Cardiac muscle cell (in vitro differentiated cells and primary cell): ENCODE measurements at regions not wholly inside any gene's neighbourhood (a gene's known extent, or its start where the extent isn't known, plus 50 kb on each side); places are given as distances from the start of the nearest gene placed in this dataset.

Experiments
- DNase-seq, 2 donors: peaks; one replicate each; pipeline versions ENCODE4 v3.0.0 to v3.0.0-alpha.2; 2010 to 2017; ENCODE audit warnings: low read depth in 1 of 2, low spot score in 1 of 2
- H3K27ac ChIP-seq: fragments of 200-600 bp; sonication (generic); 2 replicates; pipeline ENCODE4 v1.5.1; 2016
- H3K27me3 ChIP-seq: fragments of 200-600 bp; sonication (generic); 2 replicates; pipeline ENCODE4 v1.6.0; 2016; ENCODE audit warnings: control low read depth
- H3K36me3 ChIP-seq: fragments of 200-600 bp; sonication (generic); 2 replicates; pipeline ENCODE4 v1.5.1; 2016; ENCODE audit warnings: control low read depth
- H3K4me1 ChIP-seq: fragments of 200-600 bp; sonication (generic); 2 replicates; pipeline ENCODE4 v1.8.1; 2017; ENCODE audit warnings: low read depth, mild to moderate bottlenecking, mixed run types
- H3K4me3 ChIP-seq: fragments of 200-600 bp; sonication (generic); 2 replicates; pipeline ENCODE4 v1.5.1; 2016; ENCODE audit warnings: mild to moderate bottlenecking
- H3K9me3 ChIP-seq: fragments of 200-600 bp; sonication (generic); 2 replicates; pipeline ENCODE4 v1.5.1; 2017; ENCODE audit warnings: low read depth, mild to moderate bottlenecking, control low read depth
- CTCF ChIP-seq: IDR thresholded peaks from 2 replicates; pipeline ENCODE4 v1.5.1; 2012; ENCODE audit warnings: low read depth, mild to moderate bottlenecking, low read length

- Histone ChIP-seq H3K36me3 (no peaks in the 10 kb centered on the region), H3K27ac (no peak overlapping the region), H3K4me1 (no peaks in the 10 kb centered on the region), H3K27me3 (no peaks in the 10 kb centered on the region), H3K4me3 (no peak overlapping the region), H3K9me3 (no peaks in the 10 kb centered on the region)
- DNase-seq: no peak
- TF ChIP-seq CTCF: no peak
Observed at GRCh38 chr12:13627536-13627935, 353.9 kb downstream of the GRIN2B start.

GRCh38 chr12:13613297-13613696 is 368.1 kb downstream of the GRIN2B start:
- Histone ChIP-seq H3K27me3 (no peaks in the 10 kb centered on the region), H3K36me3 (no peaks in the 10 kb centered on the region), H3K9me3 (no peaks in the 10 kb centered on the region), H3K27ac (no peak overlapping the region), H3K4me1 (no peaks in the 10 kb centered on the region), H3K4me3 (no peak overlapping the region)
- DNase-seq: no peak
- TF ChIP-seq CTCF: no peak

- H3K4me1 ChIP-seq: no peaks in the 10 kb centered on the region
- no peaks in the 10 kb centered on the region for H3K27me3 ChIP-seq
- DNase-seq: no peak
- H3K36me3 ChIP-seq: no peaks in the 10 kb centered on the region
- no peak overlapping the region for H3K4me3 ChIP-seq
- no peaks in the 10 kb centered on the region for H3K9me3 ChIP-seq
- no peak overlapping the region for H3K27ac ChIP-seq
- no peak for TF ChIP-seq CTCF
Observed at GRCh38 chr12:13609894-13610679, 371.3 kb downstream of the GRIN2B start.

GRCh38 chr12:13606290-13606689 is 375.1 kb downstream of the GRIN2B start:
- DNase-seq: no peak
- TF ChIP-seq CTCF: no peak

GRCh38 chr12:13603953-13604352 is 377.4 kb downstream of the GRIN2B start:
- no peak for TF ChIP-seq CTCF
- no peak for DNase-seq

More at GRCh38 chr12:13606290-13606689, 375.1 kb downstream of the GRIN2B start:
- Histone ChIP-seq H3K4me3 (no peak overlapping the region), H3K4me1 (no peaks in the 10 kb centered on the region), H3K27me3 (no peaks in the 10 kb centered on the region), H3K9me3 (no peaks in the 10 kb centered on the region), H3K27ac (no peak overlapping the region), H3K36me3 (no peaks in the 10 kb centered on the region)

More at GRCh38 chr12:13603953-13604352, 377.4 kb downstream of the GRIN2B start:
- Histone ChIP-seq H3K36me3 (no peaks in the 10 kb centered on the region), H3K27me3 (no peaks in the 10 kb centered on the region), H3K4me3 (no peak overlapping the region), H3K27ac (no peak overlapping the region), H3K4me1 (no peaks in the 10 kb centered on the region), H3K9me3 (no peaks in the 10 kb centered on the region)
